Skin epidermis (tissue), 12 donors: ENCODE measurements at regions not wholly inside any gene's neighbourhood (a gene's known extent, or its start where the extent isn't known, plus 50 kb on each side); places are given as distances from the start of the nearest gene placed in this dataset.

Experiments used
- H3K27ac ChIP-seq, 21 experiments: fragments of 200-600 bp; sonication (generic) in 11 of 21; one replicate each; pipeline ENCODE4 v1.5.0; 2020; ENCODE audit warnings: mild to moderate bottlenecking in 3 of 21, inconsistent platforms in 2 of 21, moderate library complexity in 2 of 21
- H3K4me3 ChIP-seq, 7 experiments: fragments of 200-600 bp; sonication (generic) in 2 of 7; one replicate each; pipeline ENCODE4 v1.5.0; 2020; ENCODE audit warnings: inconsistent platforms in 2 of 7, mild to moderate bottlenecking in 2 of 7, moderate library complexity in 1 of 7

DNA sequence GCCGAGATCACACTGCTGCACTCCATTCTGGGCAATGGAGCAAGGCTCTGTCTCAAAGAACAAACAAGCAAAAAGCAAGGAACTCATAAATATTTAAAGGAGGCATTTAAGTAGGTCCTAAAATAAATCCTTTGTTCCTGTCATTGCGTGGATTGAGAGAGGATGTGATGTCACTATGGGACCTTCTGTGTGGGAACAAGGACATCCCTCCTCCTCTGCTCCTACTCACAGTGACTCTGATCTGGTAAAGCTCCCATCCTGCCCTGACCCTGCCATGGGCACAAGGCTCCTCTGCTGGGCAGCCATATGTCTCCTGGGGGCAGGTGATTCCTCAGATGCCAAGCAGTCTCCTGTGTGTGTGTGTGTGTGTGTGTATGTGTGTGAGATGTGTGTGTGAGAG lies 74.1 kb upstream of the PRSS58 start:
- Histone ChIP-seq H3K4me3 (no peak overlapping the region), H3K27ac (no peak overlapping the region)

DNA sequence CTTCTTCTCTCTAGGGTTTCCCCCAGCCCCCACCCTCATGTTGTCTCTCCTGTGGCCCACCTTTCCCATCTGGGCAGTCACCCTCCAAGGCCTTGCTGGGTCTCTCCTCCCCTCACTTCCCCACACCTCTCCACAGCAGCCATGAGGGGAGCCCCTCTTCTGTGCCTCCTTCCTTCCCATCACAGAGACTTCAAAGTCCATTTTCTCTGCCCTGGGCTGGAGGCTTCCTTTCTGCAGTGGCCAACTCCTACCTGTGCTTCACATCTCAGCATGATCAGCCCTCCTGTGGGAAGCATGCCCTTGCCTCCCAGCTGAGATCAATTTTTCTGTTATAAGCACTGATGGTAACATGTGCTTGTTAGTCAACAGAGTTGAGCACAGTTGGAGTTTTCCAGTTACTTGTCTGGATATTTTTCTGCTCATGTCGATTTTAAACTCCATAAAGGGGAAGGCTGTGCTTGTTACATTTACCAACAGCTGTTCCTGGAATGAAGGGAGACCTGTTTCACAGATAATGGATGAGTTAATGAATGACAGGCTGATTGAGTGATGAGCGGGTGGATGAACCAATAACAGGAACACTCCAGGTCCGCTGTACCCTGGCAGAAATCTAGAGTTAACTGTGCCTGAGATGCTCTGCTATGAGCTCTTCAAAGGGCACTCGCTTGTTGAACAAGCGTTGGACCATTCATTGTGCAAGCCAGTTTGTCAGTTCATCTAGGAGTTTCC lies 71.4 kb upstream of the PRSS58 start:
- H3K27ac ChIP-seq = no peak overlapping the region
- H3K4me3 ChIP-seq = no peak overlapping the region

DNA sequence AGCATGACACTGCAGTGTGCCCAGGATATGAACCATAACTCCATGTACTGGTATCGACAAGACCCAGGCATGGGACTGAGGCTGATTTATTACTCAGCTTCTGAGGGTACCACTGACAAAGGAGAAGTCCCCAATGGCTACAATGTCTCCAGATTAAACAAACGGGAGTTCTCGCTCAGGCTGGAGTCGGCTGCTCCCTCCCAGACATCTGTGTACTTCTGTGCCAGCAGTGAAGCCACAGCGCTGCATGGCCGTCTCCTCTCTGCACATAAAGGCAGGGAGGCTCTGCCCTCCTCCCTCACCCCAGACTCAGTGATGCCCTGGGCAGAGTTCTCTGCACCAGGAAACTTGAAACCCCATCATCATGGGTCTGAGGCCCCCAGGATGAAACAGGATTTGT lies 70.7 kb upstream of the PRSS58 start:
- no peak overlapping the region for H3K27ac ChIP-seq
- H3K4me3 ChIP-seq = no peak overlapping the region

DNA sequence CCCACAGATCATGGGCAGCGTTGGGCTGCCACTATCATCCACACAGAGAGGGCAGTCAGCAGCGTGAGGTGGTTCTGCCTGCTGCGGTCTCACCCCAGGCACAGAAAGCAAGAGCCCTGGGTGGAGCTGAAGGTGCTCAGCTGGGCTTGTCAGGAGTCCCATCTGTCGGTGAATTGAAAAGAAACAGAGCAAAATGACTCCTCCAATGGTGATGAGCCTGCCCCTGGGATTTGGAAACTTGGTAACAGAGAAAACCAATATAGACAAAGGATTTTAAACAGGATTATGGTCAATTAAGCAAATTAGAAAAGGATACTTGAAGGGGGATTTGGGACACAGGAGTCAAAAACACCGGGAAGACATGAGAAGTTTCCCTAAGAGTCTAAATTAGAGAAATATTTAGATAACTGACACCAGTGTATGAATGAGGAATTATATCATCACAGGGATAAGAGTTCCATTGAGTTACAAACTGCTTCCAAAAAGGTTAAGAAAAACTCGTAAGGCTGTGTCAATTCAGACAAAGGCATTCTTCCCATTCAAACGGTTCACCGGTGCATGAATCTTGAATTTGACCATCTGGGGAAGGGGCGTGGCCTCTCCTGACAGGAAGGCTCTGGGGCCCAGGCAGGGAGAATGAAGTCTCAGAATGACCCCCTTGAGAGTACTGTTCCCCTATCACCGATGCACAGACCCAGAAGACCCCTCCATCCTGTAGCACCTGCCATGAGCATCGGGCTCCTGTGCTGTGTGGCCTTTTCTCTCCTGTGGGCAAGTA lies 70.0 kb upstream of the PRSS58 start:
- no peak overlapping the region for H3K27ac ChIP-seq
- no peak overlapping the region for H3K4me3 ChIP-seq

DNA sequence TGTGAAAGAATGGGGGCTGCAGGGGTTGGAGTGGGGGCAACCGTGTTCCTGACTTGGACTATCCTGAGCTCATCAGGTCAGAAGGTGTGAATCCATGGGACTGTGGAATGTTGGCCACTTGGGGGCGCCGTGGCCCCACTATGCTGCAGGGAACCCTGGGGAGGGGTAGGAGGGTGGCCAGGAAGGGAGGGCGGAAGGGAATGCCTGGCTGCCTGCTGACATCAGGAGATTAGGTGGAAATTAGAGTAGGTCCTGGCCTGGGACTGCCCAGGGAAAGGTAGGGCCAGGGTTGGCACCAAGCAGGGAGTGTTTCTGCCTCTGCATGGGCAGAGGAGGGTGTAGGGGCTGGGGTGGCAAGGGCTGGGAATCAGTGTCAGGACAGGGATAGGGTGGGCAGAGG lies 65.8 kb upstream of the PRSS58 start:
- Histone ChIP-seq H3K27ac (no peak overlapping the region), H3K4me3 (no peak overlapping the region)

DNA sequence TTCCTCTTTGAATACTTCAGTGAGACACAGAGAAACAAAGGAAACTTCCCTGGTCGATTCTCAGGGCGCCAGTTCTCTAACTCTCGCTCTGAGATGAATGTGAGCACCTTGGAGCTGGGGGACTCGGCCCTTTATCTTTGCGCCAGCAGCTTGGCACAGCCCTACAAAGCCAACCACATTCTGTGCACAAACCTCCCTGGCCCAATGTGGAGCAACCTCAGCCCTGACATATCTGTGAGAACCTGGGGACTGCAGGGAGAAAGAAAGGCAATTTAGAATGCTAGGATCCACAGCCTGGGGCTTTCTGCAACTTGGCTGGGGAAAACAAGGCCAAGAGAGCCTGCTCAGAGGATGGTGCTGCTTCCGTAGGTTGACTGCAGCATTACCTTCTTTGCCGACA lies 63.5 kb upstream of the PRSS58 start:
- no peak overlapping the region for H3K27ac ChIP-seq
- H3K4me3 ChIP-seq = no peak overlapping the region

DNA sequence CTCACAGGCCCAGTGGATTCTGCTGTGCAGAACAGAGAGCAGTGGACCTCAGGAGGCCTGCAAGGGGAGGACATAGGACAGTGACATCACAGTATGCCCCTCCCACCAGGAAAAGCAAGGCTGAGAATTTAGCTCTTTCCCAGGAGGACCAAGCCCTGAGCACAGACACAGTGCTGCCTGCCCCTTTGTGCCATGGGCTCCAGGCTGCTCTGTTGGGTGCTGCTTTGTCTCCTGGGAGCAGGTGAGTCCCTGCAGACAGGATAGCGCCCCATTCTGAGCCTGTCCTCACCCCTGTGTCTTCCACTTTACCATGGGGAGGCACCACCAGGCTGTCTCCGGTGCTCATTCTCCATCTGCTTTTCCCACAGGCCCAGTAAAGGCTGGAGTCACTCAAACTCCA lies 63.0 kb upstream of the PRSS58 start:
- no peak overlapping the region for H3K27ac ChIP-seq
- no peak overlapping the region for H3K4me3 ChIP-seq

DNA sequence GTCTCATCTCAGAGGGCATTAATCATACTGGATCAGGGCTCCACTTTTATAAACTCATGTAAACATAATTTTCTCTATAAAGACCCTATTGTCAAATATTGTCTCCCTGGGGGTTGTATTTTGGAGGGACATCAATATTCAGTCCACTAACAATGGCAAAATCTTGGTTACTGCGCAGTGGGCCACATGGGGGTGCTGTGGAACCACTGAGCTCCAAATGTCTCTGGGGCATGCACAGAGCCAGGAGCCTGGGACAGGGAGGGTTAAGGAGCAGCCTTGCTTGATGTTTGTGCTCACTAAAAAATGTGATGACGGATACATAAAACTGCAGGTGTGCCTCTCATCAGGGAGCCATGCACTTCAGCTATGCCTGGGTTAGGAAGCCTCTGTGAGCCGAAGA lies 62.1 kb upstream of the PRSS58 start:
- no peak overlapping the region for H3K4me3 ChIP-seq
- no peak overlapping the region for H3K27ac ChIP-seq

DNA sequence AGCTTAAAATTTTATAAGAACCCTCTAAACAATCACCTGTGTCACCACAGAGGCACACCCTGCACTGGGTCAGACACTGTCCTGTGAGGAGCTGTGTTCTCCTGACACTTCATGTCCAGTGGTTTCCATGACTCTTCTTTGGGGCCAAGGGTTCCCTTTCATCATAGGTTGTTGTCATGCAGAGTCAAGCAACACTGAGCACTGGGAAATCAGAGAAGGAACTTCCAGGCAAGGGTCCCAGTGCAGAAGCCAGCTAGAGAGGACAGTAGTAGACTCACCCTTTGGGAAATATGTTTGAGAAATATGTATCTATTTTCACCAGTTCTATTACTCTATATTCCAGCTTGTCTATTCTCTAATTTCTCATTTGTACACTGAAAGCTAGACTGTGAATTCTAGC lies 56.4 kb upstream of the PRSS58 start:
- Histone ChIP-seq H3K4me3 (no peak overlapping the region), H3K27ac (no peak overlapping the region)

DNA sequence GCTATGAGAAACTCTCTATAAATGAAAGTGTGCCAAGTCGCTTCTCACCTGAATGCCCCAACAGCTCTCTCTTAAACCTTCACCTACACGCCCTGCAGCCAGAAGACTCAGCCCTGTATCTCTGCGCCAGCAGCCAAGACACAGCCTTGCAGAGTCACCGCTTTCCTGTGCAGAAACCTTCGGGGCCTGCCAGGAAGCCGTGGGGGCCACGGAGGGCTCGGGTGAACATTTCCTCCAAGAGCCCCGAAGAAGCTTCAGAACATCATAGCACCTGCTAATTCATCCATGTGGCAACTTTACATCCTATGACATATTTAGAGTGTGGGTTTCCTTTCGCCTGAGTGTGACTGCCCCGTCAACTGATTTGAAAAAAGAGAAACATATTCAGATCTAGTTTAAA lies 55.7 kb upstream of the PRSS58 start:
- no peak overlapping the region for H3K27ac ChIP-seq

DNA sequence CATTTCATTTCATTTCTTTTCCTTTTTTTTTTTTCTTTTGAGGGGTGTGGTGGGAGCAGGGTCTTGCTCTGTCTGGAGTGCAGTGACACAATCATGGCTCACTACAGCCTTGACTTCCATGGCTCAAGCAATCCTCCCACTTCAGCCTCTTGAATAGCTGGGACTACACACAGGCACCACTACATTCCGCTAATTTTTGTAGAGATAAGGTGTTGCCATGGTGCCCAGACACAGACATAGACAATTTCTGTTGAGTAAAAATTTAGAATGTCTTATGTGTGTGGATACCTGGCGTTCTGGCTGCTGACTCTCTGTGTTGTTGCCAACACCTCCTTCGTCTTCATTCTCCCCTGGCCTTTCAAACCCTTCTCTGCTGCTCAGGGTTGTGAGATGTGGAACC lies 54.0 kb upstream of the PRSS58 start:
- H3K4me3 ChIP-seq = no peak overlapping the region
- H3K27ac ChIP-seq = no peak overlapping the region

More for the DNA sequence above, 55.7 kb upstream of the PRSS58 start:
- H3K4me3 ChIP-seq = no peak overlapping the region

DNA sequence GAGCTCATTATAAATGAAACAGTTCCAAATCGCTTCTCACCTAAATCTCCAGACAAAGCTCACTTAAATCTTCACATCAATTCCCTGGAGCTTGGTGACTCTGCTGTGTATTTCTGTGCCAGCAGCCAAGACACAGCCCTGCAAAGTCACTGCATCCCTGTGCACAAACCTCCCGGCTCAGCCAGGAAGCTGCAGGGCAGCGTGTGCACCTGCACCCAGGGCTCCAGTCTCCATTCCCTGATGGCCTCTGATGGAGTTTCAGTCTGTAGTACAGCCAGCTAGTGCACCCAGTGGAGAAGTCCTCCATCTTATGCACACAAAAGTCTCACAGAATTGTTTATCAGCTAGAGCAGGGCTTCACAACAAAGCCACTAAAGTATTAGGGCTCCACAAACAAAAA lies 51.1 kb upstream of the PRSS58 start:
- Histone ChIP-seq H3K27ac (no peak overlapping the region), H3K4me3 (no peak overlapping the region)

DNA sequence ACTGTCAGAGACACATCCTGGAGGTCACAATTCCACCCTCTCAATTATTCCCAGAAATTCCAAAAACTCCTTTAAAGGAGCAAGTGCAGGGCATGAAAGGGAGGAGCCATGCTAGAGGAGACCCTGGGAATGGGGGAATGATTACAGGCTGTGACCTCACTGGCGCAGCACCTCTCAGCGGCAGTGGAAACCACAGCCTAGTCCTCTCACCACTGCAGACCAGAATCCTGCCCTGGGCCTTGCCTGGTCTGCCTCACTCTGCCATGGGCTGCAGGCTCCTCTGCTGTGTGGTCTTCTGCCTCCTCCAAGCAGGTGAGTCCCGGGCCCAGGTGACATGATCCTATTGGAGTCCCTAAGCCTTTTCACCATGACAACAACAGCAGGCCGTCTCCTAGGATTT lies 50.5 kb upstream of the PRSS58 start:
- H3K4me3 ChIP-seq = no peak overlapping the region
- H3K27ac ChIP-seq = no peak overlapping the region
